KBM-7 (cell line): ENCODE measurements at regions not wholly inside any gene's neighbourhood (a gene's known extent, or its start where the extent isn't known, plus 50 kb on each side); places are given as distances from the start of the nearest gene placed in this dataset.

ENCODE experiments used
- DNase-seq: peaks from one replicate; pipeline ENCODE4 v3.0.0-alpha.2; 2015
- in situ Hi-C: fragments of 300-500 bp; cut with MboI; formaldehyde crosslinking; loops from 2 replicates; pipeline ENCODE4 v1.14.3; 2020; ENCODE audit warnings: low sequenced_read_pairs, low pct_unique_long_range_greater_than_20kb, mixed read lengths

DNA sequence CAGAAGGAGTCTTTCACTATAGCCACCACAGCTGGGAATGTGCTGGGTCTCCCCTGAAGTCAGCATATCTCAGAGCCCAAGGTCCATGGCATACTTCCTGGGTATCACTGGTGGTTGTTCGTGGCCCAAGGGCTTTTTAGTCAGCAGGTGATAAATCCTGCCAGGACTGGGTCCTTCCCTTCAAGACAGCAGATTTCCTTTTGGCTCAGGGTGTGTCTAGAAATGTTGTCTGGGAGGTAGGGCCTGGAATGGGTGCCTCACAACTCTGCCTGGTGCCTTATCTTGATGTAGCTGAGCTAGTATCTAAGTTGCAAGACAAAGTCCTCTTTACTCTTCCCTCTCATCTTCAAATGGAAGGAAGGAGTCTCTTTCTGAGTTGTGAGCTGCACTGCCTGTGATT, 102.4 kb upstream of the TMLHE start:
- in situ Hi-C loops = no loop called here
- DNase-seq = no peak

DNA sequence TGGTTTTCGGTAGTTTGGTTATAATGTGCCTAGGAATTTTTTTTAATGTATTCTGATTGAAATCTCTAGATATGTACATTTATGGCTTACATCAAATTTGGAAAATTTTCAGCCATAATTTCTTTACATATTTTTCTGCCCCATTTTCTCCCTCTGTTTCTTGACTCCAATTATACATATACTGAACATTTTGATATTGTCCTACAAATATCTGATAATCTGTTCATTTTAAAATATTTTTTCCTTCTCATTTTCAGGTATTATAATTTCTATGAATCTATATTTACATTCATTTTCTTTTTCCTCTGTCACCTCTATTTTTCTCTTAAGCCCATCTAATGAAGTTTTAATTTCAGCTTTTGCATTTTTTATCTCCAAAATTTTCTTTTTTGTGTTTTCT, 82.7 kb upstream of the TMLHE start:
- in situ Hi-C loops = no loop called here
- no peak for DNase-seq

DNA sequence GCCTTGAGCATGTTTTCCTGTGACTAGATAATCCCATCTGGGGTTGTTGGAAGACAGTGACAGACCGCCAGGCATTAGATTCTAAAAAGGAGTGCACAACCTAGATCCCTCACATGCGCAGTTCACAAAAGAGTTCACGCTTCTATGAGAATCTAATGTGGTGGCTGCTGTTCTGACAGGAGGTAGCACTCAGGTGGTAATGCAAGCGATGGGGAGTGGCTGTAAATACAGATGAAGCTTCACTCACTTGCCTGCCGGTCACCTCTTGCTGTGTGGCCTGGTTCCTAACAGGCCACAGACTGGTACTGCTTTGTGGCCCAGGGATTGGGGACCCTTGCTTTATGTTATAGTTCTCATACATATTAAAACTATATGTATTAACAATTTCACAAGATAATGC, 81.9 kb upstream of the TMLHE start:
- DNase-seq = no peak
- in situ Hi-C loops = no loop called here

- in situ Hi-C loops = no loop called here
Measured at GRCh38 chrX:155682834-155683233, 70.1 kb upstream of the TMLHE start.

GRCh38 chrX:155679715-155680114, 67.0 kb upstream of the TMLHE start:
- in situ Hi-C loops = no loop called here
- no peak for DNase-seq

More at GRCh38 chrX:155682834-155683233, 70.1 kb upstream of the TMLHE start:
- DNase-seq = no peak

- in situ Hi-C loops = no loop called here
- no peak for DNase-seq
Measured at GRCh38 chrX:155673338-155673737, 60.6 kb upstream of the TMLHE start.

- no peak for DNase-seq
- in situ Hi-C loops = no loop called here
Measured at GRCh38 chrX:155666741-155667140, 54.0 kb upstream of the TMLHE start.
